ENCODE measurements at regions not wholly inside any gene's neighbourhood (a gene's known extent, or its start where the extent isn't known, plus 50 kb on each side); places are given as distances from the start of the nearest gene placed in this dataset.
A peak's percentile ranks its signal among the peaks of the same experiment; 100 is the strongest.

- no peak for DNase-seq (ENCODE audit: low read depth in 3 of 3, low spot score in 2 of 3)
These were observed 108.1 kb downstream of the GNAT3 start for GRCh38 chr7:80403686-80404241.

GRCh38 chr7:80401708-80402107 lies 110.2 kb downstream of the GNAT3 start:
- no peak for DNase-seq (ENCODE audit: low read depth in 3 of 3, low spot score in 2 of 3)

DNA sequence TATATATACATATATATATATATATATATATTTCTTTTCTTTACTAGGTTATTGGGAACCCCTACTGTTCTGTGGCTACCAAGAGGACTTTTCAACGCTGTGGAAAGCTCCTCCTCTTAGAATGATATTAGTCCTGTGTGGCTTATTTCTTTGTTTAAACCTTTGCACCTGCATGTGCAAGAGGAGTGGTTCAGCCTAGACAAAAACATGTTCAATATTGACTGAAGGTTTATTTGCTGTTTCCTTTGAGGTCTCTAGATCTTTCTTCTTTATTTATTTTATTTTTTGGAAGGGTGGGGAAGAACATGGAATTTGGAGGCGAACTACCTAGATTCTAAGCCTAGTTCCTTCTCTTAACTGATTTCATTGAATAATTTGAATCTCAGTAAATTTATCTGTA lies 118.1 kb downstream of the GNAT3 start:
- DNase-seq (ENCODE audit: low read depth in 3 of 3, low spot score in 2 of 3): no peak

- DNase-seq (ENCODE audit: low read depth in 3 of 3, low spot score in 2 of 3): no peak
These were observed 119.4 kb downstream of the GNAT3 start for GRCh38 chr7:80392229-80393169.

DNA sequence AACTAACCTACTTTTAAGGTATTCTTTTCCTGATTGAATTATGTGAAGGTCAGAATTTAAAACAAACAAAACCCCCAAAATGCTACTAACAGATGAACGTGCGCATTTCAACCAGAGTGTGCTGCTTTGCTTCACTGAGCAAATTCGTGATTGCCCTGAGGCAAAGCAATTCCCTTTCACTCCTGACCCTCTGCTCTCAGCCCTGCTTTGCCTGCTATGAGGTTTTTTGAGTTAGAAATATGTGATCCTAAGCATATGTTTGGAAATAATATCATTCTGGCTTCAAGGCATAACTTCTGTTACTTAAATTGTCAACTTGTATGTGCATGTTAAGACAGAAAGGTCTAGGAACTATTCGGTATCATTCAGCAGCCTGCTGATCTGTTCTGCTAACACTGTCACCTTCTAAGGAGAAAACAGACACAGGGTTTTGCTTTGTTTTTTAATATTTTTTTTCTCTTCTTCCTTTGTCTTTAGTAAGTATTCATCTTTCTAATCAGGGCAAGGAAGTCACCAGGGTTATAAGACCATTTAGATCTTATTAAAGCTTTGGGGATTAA lies 124.2 kb downstream of the GNAT3 start:
- peak in 1 of 3 donors; percentile 24 for DNase-seq (ENCODE audit: low read depth in 3 of 3, low spot score in 2 of 3)

DNA sequence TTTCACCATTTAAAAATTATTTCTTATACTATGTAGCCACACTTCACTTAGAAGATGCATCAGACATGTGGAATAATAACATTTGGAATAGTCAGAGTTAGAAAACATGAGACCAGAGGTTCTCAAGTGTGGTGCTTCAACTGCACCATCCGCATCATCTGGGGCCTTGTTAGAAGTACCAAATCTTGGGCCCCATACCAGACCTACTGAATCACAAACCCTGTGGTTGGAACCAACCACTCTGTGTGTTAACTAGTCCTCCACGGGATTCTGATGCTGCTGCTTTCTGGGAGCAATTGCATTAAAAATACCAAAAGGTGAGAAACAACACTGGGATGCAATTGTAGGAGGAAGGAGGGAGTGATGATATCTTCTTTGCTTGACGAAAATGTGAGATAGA lies 125.2 kb downstream of the GNAT3 start:
- DNase-seq (ENCODE audit: low read depth in 3 of 3, low spot score in 2 of 3): no peak

- DNase-seq (ENCODE audit: low read depth in 3 of 3, low spot score in 2 of 3): no peak
These were observed 126.4 kb downstream of the GNAT3 start for GRCh38 chr7:80385508-80385907.

DNA sequence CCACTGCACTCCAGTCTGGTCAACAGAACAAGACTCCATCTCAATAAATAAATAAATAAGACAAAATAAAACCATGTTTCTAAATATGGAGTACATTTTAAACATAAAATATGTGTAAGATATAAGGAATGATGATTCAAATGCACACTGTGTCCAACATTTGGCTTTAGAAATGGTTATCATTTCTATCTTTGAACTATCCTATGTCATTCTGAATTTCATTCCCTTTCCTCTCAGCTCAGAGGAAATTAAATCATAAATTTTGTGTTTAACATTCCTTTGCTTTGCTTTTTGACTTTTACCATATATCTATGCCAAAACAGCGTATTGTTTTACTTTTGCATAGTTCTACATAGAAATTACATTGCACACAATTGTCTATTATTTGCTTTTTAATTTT lies 130.9 kb downstream of the GNAT3 start:
- no peak for DNase-seq (ENCODE audit: low read depth in 3 of 3, low spot score in 2 of 3)

DNA sequence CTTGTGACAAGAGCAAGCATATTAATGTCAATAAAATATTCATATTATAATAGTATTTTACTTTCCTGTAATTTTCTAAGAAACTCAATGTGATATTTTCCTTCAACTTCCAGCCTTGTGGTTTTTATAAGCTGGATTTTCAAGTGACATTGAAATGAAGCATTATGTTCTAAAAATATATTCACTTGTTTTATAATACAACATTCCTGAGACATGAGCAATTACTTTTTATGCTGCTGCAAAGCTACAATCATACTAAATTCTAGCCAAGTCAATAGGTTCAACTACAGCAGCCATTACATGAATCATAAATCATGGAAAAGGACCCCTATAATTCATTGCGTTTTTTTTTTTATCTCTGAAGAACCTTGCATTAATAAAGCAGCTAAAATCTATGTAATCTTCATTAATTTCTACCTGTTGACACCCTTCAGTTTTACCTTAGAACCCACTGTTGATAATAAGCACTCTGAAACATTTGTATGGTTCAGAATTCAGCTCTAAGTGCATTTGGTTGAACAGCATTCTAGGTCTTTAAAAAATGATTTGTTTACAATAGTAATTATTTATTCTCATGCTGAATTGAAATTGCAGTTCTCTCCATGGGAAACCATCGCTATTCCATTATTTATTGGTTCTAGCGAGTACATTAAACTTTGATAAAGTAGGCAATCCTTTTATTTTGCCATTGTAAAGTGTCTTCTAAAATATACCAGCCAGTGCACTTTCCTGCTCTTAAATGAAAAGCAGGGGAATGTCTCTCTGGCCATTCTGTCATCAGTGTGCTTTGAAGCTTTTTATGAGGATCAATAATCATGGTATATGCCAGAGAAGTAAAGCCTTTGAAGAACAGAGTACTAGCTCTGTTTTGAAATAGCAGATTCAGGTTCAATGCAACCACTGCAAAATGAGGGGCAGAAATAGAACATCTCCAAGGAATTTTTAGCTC lies 132.6 kb downstream of the GNAT3 start:
- DNase-seq (ENCODE audit: low read depth in 3 of 3, low spot score in 2 of 3): no peak

- no peak for DNase-seq (ENCODE audit: low read depth in 3 of 3, low spot score in 2 of 3)
These were observed 137.5 kb downstream of the GNAT3 start for GRCh38 chr7:80374321-80374720.

GRCh38 chr7:80373429-80374032 lies 138.3 kb downstream of the GNAT3 start:
- no peak for DNase-seq (ENCODE audit: low read depth in 3 of 3, low spot score in 2 of 3)

GRCh38 chr7:80372415-80372814 lies 139.4 kb downstream of the GNAT3 start:
- no peak for DNase-seq (ENCODE audit: low read depth in 3 of 3, low spot score in 2 of 3)

- DNase-seq (ENCODE audit: low read depth in 3 of 3, low spot score in 2 of 3): no peak
These were observed 141.3 kb downstream of the GNAT3 start for GRCh38 chr7:80370587-80370986.

GRCh38 chr7:80369321-80369720 lies 142.5 kb downstream of the GNAT3 start:
- no peak for DNase-seq (ENCODE audit: low read depth in 3 of 3, low spot score in 2 of 3)

GRCh38 chr7:80362677-80363076 lies 149.2 kb downstream of the GNAT3 start:
- DNase-seq (ENCODE audit: low read depth in 3 of 3, low spot score in 2 of 3): no peak

DNA sequence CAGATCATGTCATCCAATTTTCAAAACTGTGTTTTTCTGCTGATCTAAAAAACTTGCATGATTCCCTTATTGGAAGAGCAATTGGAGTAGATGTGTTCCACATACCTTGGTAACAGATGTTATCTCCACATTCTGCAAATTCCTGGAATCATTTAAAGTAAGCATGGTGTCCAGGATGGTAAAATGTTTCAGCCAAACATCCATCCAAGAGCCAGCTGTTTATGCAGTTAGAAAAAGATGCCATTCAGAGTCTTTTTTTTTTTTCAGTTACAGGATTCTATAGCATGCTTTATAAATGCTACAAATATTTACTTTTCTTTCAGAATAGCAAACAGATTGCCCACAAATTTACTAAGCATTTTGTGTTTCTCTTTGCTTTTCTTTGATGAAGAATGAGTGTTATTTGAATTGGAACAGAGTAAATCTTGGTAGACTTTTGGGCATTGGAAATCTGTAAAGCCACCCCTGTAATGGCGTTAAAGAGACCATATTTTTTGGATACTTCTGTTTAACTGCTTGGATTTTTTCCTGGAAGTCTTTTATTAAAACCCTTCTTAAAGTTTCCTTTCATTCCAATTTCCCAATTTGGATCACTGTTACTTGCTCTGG lies 149.8 kb downstream of the GNAT3 start:
- DNase-seq (ENCODE audit: low read depth in 3 of 3, low spot score in 2 of 3): no peak

DNA sequence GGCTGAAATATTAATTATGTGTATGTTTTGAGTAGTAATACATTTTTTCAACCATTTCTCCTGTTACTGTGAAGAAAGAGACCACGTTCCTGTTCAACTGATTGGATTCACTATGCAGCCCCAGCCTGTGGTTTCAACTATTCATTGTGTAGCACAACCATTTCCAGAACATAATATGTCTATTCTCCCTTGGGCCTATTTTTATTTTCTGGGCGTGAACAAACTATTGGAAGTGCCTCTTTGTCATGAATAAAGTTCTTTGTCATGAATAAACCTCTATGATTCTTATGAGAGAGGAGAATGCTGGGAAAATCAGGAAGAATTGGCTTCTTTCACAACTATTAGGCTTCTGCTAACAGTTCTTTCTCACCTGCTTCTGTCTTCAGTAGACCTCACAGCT lies 152.4 kb downstream of the GNAT3 start:
- DNase-seq (ENCODE audit: low read depth in 3 of 3, low spot score in 2 of 3): no peak

- peak in 1 of 3 donors; percentile 6 for DNase-seq (ENCODE audit: low read depth in 3 of 3, low spot score in 2 of 3)
These were observed 152.8 kb downstream of the GNAT3 start for GRCh38 chr7:80359029-80359428.

- no peak for DNase-seq (ENCODE audit: low read depth in 3 of 3, low spot score in 2 of 3)
These were observed 154.3 kb downstream of the GNAT3 start for GRCh38 chr7:80357530-80357929.

- DNase-seq (ENCODE audit: low read depth in 3 of 3, low spot score in 2 of 3): no peak
These were observed 161.4 kb downstream of the GNAT3 start for GRCh38 chr7:80350430-80350829.
